GM23338 (cell line): ENCODE measurements at regions not wholly inside any gene's neighbourhood (a gene's known extent, or its start where the extent isn't known, plus 50 kb on each side); places are given as distances from the start of the nearest gene placed in this dataset.
A peak's percentile ranks its signal among the peaks of the same experiment; 100 is the strongest.

Source experiments
- ATAC-seq: fragments of 200-7000 bp; cut with Tn5 transposase; 3 replicates; pipeline ENCODE4 v1.9.1; 2020
- DNase-seq: peaks from one replicate; pipeline ENCODE4 v3.0.0-alpha.2; 2015; ENCODE audit warnings: low spot score
- H2AFZ ChIP-seq: fragments of 200-600 bp; sonication (generic); 2 replicates; pipeline ENCODE4 v1.8.0; 2016; ENCODE audit warnings: antibody characterized with exemption, mild to moderate bottlenecking, moderate library complexity
- H3F3A ChIP-seq: fragments of 200-600 bp; sonication (generic); replicated peaks from 2 replicates; pipeline ENCODE4 v1.8.0; 2017; ENCODE audit warnings: antibody characterized with exemption, mixed run types, low read depth
- H3K27ac ChIP-seq: fragments of 200-600 bp; sonication (generic); 2 replicates; pipeline ENCODE4 v1.6.1; 2016; ENCODE audit warnings: low read depth
- H3K27me3 ChIP-seq: fragments of 200-600 bp; sonication (generic); 2 replicates; pipeline ENCODE4 v1.8.0; 2016; ENCODE audit warnings: mild to moderate bottlenecking, mixed run types, moderate library complexity; ENCODE audit not compliant: insufficient read depth
- H3K36me3 ChIP-seq: fragments of 200-600 bp; sonication (generic); 2 replicates; pipeline ENCODE4 v1.8.0; 2016; ENCODE audit warnings: mild to moderate bottlenecking; ENCODE audit not compliant: insufficient read depth
- H3K4me1 ChIP-seq: fragments of 200-600 bp; sonication (generic); 2 replicates; pipeline ENCODE4 v1.8.0; 2016; ENCODE audit warnings: mild to moderate bottlenecking, moderate library complexity; ENCODE audit not compliant: insufficient read depth
- H3K4me2 ChIP-seq: fragments of 200-600 bp; sonication (generic); 2 replicates; pipeline ENCODE4 v1.7.1; 2017; ENCODE audit warnings: mixed run types
- H3K4me3 ChIP-seq: fragments of 200-600 bp; sonication (generic); 2 replicates; pipeline ENCODE4 v1.6.1; 2016; ENCODE audit warnings: mixed run types
- H3K79me2 ChIP-seq: fragments of 200-600 bp; sonication (generic); replicated peaks from 2 replicates; pipeline ENCODE4 v1.8.0; 2017; ENCODE audit warnings: mild to moderate bottlenecking; ENCODE audit not compliant: insufficient read depth
- H3K9me2 ChIP-seq: fragments of 200-600 bp; sonication (generic); 2 replicates; pipeline ENCODE4 v1.8.0; 2017; ENCODE audit not compliant: insufficient read depth
- H4K20me1 ChIP-seq: fragments of 200-600 bp; sonication (generic); replicated peaks from 2 replicates; pipeline ENCODE4 v1.8.0; 2017; ENCODE audit warnings: mild to moderate bottlenecking; ENCODE audit not compliant: insufficient read depth
- H3K27ac Mint-ChIP-seq: 2 replicates; pipeline ENCODE4 v1.8.0; 2020; ENCODE audit warnings: inconsistent platforms, mild to moderate bottlenecking, moderate library complexity, mixed read lengths
- H3K27me3 Mint-ChIP-seq: 3 replicates; pipeline ENCODE4 v1.8.0; 2022; ENCODE audit warnings: low read depth, mild to moderate bottlenecking, moderate library complexity, mixed read lengths, inconsistent platforms; ENCODE audit not compliant: insufficient read depth, poor library complexity
- H3K36me3 Mint-ChIP-seq: 3 replicates; pipeline ENCODE4 v1.8.0; 2021; ENCODE audit warnings: low read depth, mild to moderate bottlenecking, inconsistent platforms, moderate library complexity, mixed read lengths
- H3K4me1 Mint-ChIP-seq: 3 replicates; pipeline ENCODE4 v1.8.0; 2020; ENCODE audit warnings: mild to moderate bottlenecking, inconsistent platforms, mixed read lengths
- H3K4me3 Mint-ChIP-seq: 3 replicates; pipeline ENCODE4 v1.8.0; 2021; ENCODE audit warnings: moderate library complexity, mild to moderate bottlenecking, inconsistent platforms, mixed read lengths
- H3K9me3 Mint-ChIP-seq: 3 replicates; pipeline ENCODE4 v1.8.0; 2020; ENCODE audit warnings: moderate library complexity, mild to moderate bottlenecking, inconsistent platforms, mixed read lengths
- ETS1 ChIP-seq: IDR thresholded peaks from 2 replicates; pipeline ENCODE4 v1.6.1; 2016; ENCODE audit warnings: antibody characterized with exemption
- EZH2 ChIP-seq: fragments of 200-600 bp; sonication (generic); IDR thresholded peaks from one replicate; pipeline ENCODE4 v1.8.0; 2017; ENCODE audit warnings: antibody characterized with exemption, mild to moderate bottlenecking, low read depth; ENCODE audit not compliant: unreplicated experiment
- EZH2phosphoT487 ChIP-seq: fragments of 200-600 bp; sonication (generic); IDR thresholded peaks from one replicate; pipeline ENCODE4 v1.8.1; 2018; ENCODE audit warnings: antibody characterized with exemption; ENCODE audit not compliant: unreplicated experiment
- JUNB ChIP-seq: IDR thresholded peaks from one replicate; pipeline ENCODE4 v1.6.1; 2016; ENCODE audit warnings: antibody characterized with exemption; ENCODE audit not compliant: unreplicated experiment
- NANOG ChIP-seq: IDR thresholded peaks from 2 replicates; pipeline ENCODE4 v1.6.1; 2016; ENCODE audit warnings: antibody characterized with exemption, borderline replicate concordance
- POLR2AphosphoS5 ChIP-seq: IDR thresholded peaks from 2 replicates; pipeline ENCODE4 v1.6.1; 2016; ENCODE audit warnings: antibody characterized with exemption, low read depth
- STAT1 ChIP-seq: IDR thresholded peaks from one replicate; pipeline ENCODE4 v1.6.1; 2016; ENCODE audit warnings: antibody characterized with exemption; ENCODE audit not compliant: unreplicated experiment
- ZNF114 ChIP-seq: fragments of 250-450 bp; sonication (Bioruptor Pico); IDR thresholded peaks from 2 replicates; pipeline ENCODE4 v1.5.0; 2020; ENCODE audit warnings: mild to moderate bottlenecking, moderate library complexity
- ZNF331 ChIP-seq: fragments of 250-450 bp; sonication (Bioruptor Pico); IDR thresholded peaks from 2 replicates; pipeline ENCODE4 v1.5.0; 2020; ENCODE audit warnings: low read depth, mild to moderate bottlenecking, moderate library complexity
- TF ChIP-seq, protein P1 (sequence below): fragments of 250-450 bp; sonication (Bioruptor Pico); IDR thresholded peaks from 2 replicates; pipeline ENCODE4 v1.5.0; 2020; ENCODE audit warnings: mild to moderate bottlenecking, moderate library complexity
- TF ChIP-seq, protein P2 (sequence below), 2 experiments: fragments of 200-600 bp in 1 of 2; sonication (generic) in 1 of 2; conservative IDR thresholded peaks; 2 replicates each; pipeline versions ENCODE4 v1.5.1 to v1.6.1; 2016 to 2017; ENCODE audit warnings: antibody characterized with exemption in 2 of 2, low read depth in 2 of 2, mild to moderate bottlenecking in 2 of 2, moderate library complexity in 1 of 2

- TF ChIP-seq, protein P1, sequence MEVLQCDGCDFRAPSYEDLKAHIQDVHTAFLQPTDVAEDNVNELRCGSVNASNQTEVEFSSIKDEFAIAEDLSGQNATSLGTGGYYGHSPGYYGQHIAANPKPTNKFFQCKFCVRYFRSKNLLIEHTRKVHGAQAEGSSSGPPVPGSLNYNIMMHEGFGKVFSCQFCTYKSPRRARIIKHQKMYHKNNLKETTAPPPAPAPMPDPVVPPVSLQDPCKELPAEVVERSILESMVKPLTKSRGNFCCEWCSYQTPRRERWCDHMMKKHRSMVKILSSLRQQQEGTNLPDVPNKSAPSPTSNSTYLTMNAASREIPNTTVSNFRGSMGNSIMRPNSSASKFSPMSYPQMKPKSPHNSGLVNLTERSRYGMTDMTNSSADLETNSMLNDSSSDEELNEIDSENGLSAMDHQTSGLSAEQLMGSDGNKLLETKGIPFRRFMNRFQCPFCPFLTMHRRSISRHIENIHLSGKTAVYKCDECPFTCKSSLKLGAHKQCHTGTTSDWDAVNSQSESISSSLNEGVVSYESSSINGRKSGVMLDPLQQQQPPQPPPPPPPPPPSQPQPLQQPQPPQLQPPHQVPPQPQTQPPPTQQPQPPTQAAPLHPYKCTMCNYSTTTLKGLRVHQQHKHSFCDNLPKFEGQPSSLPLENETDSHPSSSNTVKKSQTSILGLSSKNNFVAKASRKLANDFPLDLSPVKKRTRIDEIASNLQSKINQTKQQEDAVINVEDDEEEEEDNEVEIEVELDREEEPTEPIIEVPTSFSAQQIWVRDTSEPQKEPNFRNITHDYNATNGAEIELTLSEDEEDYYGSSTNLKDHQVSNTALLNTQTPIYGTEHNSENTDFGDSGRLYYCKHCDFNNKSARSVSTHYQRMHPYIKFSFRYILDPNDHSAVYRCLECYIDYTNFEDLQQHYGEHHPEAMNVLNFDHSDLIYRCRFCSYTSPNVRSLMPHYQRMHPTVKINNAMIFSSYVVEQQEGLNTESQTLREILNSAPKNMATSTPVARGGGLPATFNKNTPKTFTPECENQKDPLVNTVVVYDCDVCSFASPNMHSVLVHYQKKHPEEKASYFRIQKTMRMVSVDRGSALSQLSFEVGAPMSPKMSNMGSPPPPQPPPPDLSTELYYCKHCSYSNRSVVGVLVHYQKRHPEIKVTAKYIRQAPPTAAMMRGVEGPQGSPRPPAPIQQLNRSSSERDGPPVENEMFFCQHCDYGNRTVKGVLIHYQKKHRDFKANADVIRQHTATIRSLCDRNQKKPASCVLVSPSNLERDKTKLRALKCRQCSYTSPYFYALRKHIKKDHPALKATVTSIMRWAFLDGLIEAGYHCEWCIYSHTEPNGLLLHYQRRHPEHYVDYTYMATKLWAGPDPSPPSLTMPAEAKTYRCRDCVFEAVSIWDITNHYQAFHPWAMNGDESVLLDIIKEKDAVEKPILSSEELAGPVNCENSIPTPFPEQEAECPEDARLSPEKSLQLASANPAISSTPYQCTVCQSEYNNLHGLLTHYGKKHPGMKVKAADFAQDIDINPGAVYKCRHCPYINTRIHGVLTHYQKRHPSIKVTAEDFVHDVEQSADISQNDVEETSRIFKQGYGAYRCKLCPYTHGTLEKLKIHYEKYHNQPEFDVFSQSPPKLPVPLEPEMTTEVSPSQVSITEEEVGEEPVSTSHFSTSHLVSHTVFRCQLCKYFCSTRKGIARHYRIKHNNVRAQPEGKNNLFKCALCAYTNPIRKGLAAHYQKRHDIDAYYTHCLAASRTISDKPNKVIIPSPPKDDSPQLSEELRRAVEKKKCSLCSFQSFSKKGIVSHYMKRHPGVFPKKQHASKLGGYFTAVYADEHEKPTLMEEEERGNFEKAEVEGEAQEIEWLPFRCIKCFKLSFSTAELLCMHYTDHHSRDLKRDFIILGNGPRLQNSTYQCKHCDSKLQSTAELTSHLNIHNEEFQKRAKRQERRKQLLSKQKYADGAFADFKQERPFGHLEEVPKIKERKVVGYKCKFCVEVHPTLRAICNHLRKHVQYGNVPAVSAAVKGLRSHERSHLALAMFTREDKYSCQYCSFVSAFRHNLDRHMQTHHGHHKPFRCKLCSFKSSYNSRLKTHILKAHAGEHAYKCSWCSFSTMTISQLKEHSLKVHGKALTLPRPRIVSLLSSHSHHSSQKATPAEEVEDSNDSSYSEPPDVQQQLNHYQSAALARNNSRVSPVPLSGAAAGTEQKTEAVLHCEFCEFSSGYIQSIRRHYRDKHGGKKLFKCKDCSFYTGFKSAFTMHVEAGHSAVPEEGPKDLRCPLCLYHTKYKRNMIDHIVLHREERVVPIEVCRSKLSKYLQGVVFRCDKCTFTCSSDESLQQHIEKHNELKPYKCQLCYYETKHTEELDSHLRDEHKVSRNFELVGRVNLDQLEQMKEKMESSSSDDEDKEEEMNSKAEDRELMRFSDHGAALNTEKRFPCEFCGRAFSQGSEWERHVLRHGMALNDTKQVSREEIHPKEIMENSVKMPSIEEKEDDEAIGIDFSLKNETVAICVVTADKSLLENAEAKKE = 0 out of 2 replicates have a peak, but pooled peaks have one; percentile 41
Observed at GRCh38 chr15:62584301-62585235, 419.5 kb upstream of the C2CD4B start (continued).

DNA sequence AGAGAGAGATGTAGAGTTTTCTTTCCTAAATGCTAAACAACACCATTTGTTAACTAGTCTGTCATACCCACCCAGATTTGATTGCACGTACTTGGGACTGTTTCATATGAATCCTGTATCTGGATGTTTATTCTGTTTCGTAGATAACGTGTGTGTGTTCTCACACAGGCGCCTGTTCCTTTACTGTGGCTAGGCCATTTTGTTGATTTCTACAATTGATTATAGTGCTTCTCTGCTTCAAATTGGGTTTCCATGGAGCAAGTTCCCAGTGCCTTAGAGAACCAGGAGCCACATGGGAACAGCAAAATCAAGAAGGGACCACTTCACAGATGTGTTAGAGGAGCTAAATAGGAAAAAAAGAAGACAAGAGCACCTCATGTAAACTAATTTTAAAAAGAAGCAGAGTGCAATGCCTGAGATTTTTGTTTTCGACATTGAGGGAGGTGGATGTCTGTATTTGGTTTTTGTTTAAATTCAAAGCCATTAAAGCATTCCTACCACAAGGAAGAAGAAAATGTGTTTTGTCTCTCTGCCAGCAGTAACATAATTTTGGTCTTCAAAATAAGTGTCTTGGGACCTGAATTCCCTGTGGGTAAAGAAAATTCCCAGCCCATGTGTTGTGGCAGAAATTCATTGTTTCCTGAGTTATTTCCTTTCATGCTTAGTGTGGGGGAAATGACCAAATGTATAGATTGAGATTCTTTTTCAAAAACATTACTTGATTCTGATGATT is 424.0 kb upstream of the C2CD4B start:
- Histone ChIP-seq H3K36me3 (no peaks in the 10 kb centered on the region), H3K27ac (no peak overlapping the region), H3K4me3 (no peak overlapping the region), H4K20me1 (no peaks in the 10 kb centered on the region), H3F3A (no peaks in the 10 kb centered on the region), H2AFZ (no peak overlapping the region), H3K27me3 (no peaks in the 10 kb centered on the region), H3K9me2 (no peaks in the 10 kb centered on the region), H3K79me2 (no peaks in the 10 kb centered on the region), H3K4me2 (no peak overlapping the region), H3K4me1 (peaks cover 24% of the 10 kb centered on the region)
- DNase-seq (no peak), ATAC-seq (no peak)
- H3K4me3 Mint-ChIP-seq = no peak overlapping the region
- H3K36me3 Mint-ChIP-seq = no peaks in the 10 kb centered on the region
- peaks cover 1% of the 10 kb centered on the region for H3K27me3 Mint-ChIP-seq
- H3K27ac Mint-ChIP-seq = peak overlapping the region; percentile 63; the same call in 1 of the 2 replicates
- H3K4me1 Mint-ChIP-seq = peaks cover 24% of the 10 kb centered on the region; the same call in 2 of the 3 replicates
- no peaks in the 10 kb centered on the region for H3K9me3 Mint-ChIP-seq
- no peak for TF ChIP-seq EZH2phosphoT487
- no peak for TF ChIP-seq ZNF331 (CRISPR knock-in tag)
- TF ChIP-seq EZH2 = no peak
- no peak for TF ChIP-seq JUNB
- no peak for TF ChIP-seq ETS1
- no peak for TF ChIP-seq STAT1
- no peak for TF ChIP-seq POLR2AphosphoS5
- TF ChIP-seq, protein P2, sequence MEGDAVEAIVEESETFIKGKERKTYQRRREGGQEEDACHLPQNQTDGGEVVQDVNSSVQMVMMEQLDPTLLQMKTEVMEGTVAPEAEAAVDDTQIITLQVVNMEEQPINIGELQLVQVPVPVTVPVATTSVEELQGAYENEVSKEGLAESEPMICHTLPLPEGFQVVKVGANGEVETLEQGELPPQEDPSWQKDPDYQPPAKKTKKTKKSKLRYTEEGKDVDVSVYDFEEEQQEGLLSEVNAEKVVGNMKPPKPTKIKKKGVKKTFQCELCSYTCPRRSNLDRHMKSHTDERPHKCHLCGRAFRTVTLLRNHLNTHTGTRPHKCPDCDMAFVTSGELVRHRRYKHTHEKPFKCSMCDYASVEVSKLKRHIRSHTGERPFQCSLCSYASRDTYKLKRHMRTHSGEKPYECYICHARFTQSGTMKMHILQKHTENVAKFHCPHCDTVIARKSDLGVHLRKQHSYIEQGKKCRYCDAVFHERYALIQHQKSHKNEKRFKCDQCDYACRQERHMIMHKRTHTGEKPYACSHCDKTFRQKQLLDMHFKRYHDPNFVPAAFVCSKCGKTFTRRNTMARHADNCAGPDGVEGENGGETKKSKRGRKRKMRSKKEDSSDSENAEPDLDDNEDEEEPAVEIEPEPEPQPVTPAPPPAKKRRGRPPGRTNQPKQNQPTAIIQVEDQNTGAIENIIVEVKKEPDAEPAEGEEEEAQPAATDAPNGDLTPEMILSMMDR (conservative IDR thresholded peaks at IDR 0.05; ENCODE audit: low read depth in 2 of 2) = no peak
- no peak for TF ChIP-seq NANOG
- no peak for TF ChIP-seq ZNF114 (CRISPR knock-in tag)
